HG02759 (cell line): ENCODE measurements at regions not wholly inside any gene's neighbourhood (a gene's known extent, or its start where the extent isn't known, plus 50 kb on each side); places are given as distances from the start of the nearest gene placed in this dataset.

Experiments used
- ATAC-seq: cut with Tn5 transposase; IDR thresholded peaks from one replicate; pipeline ENCODE4 v1.9.1; 2021; ENCODE audit warnings: mild to moderate bottlenecking, moderate library complexity; ENCODE audit not compliant: unreplicated experiment

DNA sequence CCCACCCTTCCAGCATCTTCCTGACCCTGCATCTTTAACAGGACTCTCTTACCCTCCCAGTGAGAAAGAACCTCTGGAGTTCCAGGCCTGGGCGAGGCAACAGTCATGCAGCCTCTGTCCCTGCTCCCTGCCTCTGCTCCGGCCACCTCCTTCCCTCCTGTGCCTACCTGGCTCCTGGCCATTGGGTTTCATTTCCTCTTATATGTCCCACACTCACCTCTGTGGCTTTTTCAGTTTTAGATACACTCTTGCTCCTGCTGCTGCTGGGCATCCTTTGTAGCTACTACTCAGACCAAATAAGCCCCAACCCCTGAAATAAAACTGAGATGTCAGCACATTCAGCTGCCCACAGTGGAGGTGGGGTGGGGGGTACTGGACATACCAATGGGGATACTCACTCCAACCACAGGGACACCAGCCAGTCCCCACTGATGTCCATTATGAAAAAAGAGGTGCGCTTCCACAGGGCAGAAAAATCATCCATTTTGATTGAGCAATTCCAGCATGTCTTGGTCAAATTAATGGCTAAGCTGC, 99.1 kb upstream of the NRXN3 start:
- ATAC-seq = no peak

GRCh38 chr14:78073028-78073427, 97.1 kb upstream of the NRXN3 start:
- ATAC-seq = no peak

DNA sequence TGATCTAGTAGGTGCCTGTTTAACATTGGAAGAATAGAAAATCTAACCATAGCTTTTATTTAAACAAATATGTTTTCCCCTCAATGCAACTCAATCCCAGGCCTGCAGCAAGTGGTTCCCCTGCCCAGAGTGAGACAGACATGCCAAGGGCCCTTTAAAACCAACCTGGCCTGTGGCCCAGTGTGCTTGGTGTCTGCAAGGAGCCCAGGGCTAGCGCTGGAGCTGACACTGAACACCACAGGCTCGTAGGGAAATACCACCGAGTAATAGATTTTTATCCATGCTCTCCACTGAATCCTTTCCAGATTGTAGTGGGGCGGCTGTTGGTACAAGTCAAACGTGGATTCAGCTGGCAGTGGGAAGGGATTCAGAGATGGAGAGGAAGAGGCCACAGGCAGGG, 95.6 kb upstream of the NRXN3 start:
- ATAC-seq = no peak

GRCh38 chr14:78075033-78075432, 95.1 kb upstream of the NRXN3 start:
- ATAC-seq = no peak

DNA sequence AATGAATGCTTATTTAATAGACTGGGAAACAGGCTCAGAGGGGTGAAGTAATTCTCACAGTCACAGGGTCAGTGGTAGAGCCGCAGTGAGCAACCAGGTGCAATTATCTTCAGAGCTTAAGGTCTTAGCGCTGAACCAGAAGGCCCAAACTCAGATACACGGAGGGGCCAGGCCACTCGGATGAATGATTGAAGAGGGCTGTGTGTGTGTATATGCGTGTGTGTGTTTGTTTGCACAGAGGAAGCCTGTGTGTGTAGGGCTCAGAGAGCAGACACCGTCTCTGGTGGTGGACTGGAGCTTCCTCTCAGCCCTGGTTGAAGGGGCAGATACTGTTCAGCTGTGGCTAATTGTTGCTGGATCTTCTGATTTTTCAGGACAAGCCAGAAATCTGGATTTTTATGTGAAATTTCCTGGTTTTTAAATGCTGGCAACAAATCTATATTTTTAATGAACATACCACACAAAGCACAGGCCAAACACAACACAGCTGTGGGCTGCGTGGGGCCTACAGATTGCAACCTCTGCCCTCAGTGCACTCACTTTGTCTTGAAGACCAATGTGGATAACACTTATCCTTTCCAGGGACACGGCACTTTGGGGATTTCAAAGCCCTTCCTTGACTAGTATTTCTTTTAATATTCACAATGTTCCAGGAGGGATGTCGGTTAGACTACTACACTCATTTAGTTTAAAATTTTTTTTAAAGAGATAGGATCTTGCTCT, 94.5 kb upstream of the NRXN3 start:
- ATAC-seq = no peak

- ATAC-seq = no peak
Measured at GRCh38 chr14:78081245-78081644, 88.9 kb upstream of the NRXN3 start.

DNA sequence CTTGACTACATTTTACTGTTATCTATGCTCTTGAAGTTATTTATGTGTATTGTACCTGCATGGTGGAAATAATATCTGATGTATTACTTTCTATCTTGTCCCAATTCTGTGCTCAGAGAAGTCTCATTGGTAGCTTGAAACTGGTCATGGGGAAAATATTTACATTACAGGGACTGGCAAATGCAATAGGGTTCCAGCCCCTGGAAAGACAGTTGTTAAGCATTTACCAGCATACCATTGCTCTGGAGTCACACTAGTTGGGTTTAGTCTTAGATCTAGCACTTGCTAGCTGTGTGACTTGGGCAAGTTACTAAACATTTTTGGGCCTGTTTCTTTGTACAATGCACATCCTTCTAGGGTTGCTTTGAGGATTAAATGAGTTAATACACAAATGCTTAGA, 86.3 kb upstream of the NRXN3 start:
- ATAC-seq = no peak

GRCh38 chr14:78086342-78086741, 83.8 kb upstream of the NRXN3 start:
- ATAC-seq = no peak

GRCh38 chr14:78088916-78089315, 81.3 kb upstream of the NRXN3 start:
- ATAC-seq = no peak

DNA sequence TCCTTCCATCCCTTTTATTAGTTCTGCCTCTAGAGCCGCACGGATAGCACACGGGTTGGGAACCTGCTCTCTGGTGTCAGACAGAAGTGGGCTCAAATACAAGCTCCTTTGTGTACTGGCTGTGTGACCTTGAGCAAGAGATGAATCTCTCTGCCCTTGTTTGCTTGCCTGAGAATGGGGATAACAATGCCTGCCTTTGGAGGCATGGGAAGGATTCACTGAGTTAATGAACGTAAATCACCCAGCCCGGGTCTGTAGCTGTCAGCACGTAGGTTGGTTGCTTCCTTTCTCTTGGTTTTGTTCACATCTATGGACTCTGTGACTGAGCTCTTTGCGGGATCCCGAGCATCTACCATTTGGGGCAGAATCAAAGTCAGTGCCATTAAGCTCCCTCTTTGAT, 79.3 kb upstream of the NRXN3 start:
- no peak for ATAC-seq

GRCh38 chr14:78091361-78091760, 78.8 kb upstream of the NRXN3 start:
- ATAC-seq = no peak

GRCh38 chr14:78092040-78092439, 78.1 kb upstream of the NRXN3 start:
- ATAC-seq = no peak

DNA sequence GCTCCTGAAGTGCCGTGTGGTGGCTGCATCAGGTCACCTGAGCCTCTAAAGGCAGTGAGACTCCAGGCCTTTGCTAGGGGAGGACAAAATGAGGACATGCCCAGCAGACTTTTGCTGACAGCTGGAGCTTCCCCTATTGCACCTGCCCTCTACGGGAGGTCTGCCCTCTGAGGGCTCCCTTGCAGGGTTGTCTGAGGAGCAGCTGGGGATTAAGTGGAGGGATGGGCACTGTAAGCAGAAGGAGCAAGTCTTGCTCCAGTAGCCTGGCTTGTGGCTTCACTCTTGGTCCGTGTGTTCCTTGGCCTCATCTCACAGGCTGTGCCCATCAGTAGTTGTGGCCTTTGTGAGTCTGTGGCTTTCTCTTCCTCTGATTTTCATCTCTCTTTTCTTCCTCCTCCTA, 66.9 kb upstream of the NRXN3 start:
- ATAC-seq = no peak

GRCh38 chr14:78104160-78104559, 66.0 kb upstream of the NRXN3 start:
- ATAC-seq = no peak

- ATAC-seq = no peak
Measured at GRCh38 chr14:78104655-78105054, 65.5 kb upstream of the NRXN3 start.

DNA sequence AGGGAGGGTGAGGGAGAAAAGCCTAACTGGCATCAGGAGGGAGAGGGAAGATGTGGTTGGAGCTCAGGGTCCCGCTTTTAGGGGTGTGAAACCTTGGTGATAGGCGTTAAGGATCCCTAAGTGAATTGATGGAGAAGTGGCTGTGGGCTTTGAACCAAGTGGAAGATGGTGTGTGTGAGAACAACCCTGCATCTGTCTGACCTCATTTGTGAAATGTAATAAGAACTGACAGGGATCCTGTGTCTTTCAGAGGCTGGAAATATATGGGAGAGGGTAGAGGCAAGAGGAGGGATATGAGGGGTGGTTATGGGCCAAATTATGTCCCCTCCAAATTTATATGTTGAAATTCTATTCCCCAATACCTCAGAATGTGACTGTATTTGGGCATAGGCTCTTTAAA, 63.8 kb upstream of the NRXN3 start:
- ATAC-seq = no peak

DNA sequence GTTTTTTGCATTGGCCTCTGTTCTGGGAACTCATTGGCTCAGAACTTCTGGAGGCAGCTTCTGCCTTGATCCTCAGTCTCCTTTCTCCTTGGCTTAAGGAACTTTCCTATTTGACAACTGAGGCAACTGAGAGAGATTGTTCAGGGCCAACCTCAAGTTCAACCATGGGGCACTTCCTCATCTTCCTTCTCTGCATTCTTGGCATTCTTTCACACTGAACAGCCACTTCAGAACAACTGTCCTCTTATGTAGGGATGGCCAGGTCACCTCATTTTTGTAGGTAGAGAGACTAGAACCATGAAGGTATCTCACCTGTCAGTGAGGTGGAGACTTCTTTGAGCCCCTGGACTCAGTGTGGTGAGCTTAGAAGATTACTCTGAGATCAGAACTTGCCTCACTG, 63.0 kb upstream of the NRXN3 start:
- no peak for ATAC-seq

DNA sequence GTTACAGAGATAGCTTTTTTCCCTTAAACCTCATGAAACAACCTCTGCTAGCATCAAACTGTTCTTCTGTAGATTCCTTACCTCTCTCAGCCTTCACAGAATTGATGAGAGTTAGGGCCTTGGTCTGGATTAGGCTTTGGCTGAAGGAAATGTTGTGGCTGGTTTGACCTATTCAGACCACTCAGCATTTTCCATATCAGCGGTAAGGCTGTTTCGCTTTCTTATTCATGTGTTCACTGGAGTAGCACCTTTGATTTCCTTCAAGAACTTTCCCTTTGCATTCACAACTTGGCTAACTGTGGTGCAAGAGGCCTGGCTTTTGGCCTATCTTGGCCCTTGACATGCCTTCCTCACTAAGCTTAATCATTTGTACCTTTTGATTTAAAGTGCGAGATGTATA, 50.7 kb upstream of the NRXN3 start:
- ATAC-seq = no peak
